ENCODE measurements at regions not wholly inside any gene's neighbourhood (a gene's known extent, or its start where the extent isn't known, plus 50 kb on each side); places are given as distances from the start of the nearest gene placed in this dataset.

GRCh38 chr2:19490846-19491435 is 132.5 kb upstream of the OSR1 start:
- Histone ChIP-seq H3K4me3 (ENCODE audit: control extremely low read depth in 1 of 5, extremely low read depth in 1 of 5, insufficient read depth in 1 of 5, low read depth in 2 of 5, low read length in 4 of 5) (no peak overlapping the region), H3K27ac (ENCODE audit: low read length in 2 of 2) (no peak overlapping the region), H4K20me1 (ENCODE audit: control insufficient read depth, insufficient read depth, low read length, poor library complexity, severe bottlenecking) (no peaks in the 10 kb centered on the region), H2AFZ (ENCODE audit: insufficient read depth, low read depth, low read length, poor library complexity, severe bottlenecking) (no peak overlapping the region), H3K9ac (ENCODE audit: low read length) (no peak overlapping the region), H3K27me3 (replicated peaks in 1 of 4; ENCODE audit: control extremely low read depth in 1 of 4, control insufficient read depth in 3 of 4, insufficient read depth in 4 of 4, low read length in 3 of 4) (peaks cover 0 to 3% (median 0%) of the 10 kb centered on the region in 4 experiments), H3K79me2 (ENCODE audit: control insufficient read depth, insufficient read depth, low read length) (no peaks in the 10 kb centered on the region), H3K36me3 (replicated peaks in 1 of 2; ENCODE audit: control extremely low read depth in 1 of 2, control insufficient read depth in 1 of 2, extremely low read depth in 1 of 2, insufficient read depth in 2 of 2, low read length in 1 of 2) (no peaks in the 10 kb centered on the region), H3K9me3 (ENCODE audit: control extremely low read depth in 1 of 3, control insufficient read depth in 2 of 3, insufficient read depth in 1 of 3, low read length in 2 of 3) (no peaks in the 10 kb centered on the region), H3K4me1 (ENCODE audit: control insufficient read depth in 2 of 2, insufficient read depth in 2 of 2, low read length in 2 of 2) (no peaks in the 10 kb centered on the region), H3K4me2 (replicated peaks; ENCODE audit: low read depth, low read length, poor library complexity, severe bottlenecking) (no peak overlapping the region)
- Mint-ChIP-seq H3K4me1 (no peaks in the 10 kb centered on the region), H3K27me3 (peaks cover 19% of the 10 kb centered on the region), H3K4me3 (no peak overlapping the region), H3K27ac (no peak overlapping the region), H3K9me3 (ENCODE audit: insufficient read depth) (no peaks in the 10 kb centered on the region)
- WGBS (ENCODE audit: insufficient coverage), result 62% methylated on average over 6 of the region's 8 CpGs
- no peak for ATAC-seq (ENCODE audit: low read depth)
- POLR2A ChIA-PET, result no interaction called here
- DNase-seq, result no peak
- TF ChIP-seq EZH2 (IDR thresholded peaks at IDR 0.05; ENCODE audit: borderline replicate concordance, insufficient read depth, low read depth, low read length, poor library complexity, severe bottlenecking) (no peak), CTCF (IDR thresholded peaks at IDR 0.05) (no peak)
- CTCF ChIA-PET, result no interaction called here
- intact Hi-C loops (cut with micrococcal nuclease), result no loop called here

GRCh38 chr2:19488009-19488691 is 129.7 kb upstream of the OSR1 start:
- H3K4me3 Mint-ChIP-seq, result no peak overlapping the region
- ChIA-PET POLR2A (no interaction called here), CTCF (no interaction called here)
- intact Hi-C loops (cut with micrococcal nuclease), result no loop called here
- Histone ChIP-seq H3K4me1 (ENCODE audit: control insufficient read depth in 2 of 2, insufficient read depth in 2 of 2, low read length in 2 of 2) (no peaks in the 10 kb centered on the region), H4K20me1 (ENCODE audit: control insufficient read depth, insufficient read depth, low read length, poor library complexity, severe bottlenecking) (no peaks in the 10 kb centered on the region), H3K27me3 (replicated peaks in 1 of 4; ENCODE audit: control extremely low read depth in 1 of 4, control insufficient read depth in 3 of 4, insufficient read depth in 4 of 4, low read length in 3 of 4) (peaks cover 0 to 3% (median 0%) of the 10 kb centered on the region in 4 experiments), H3K9ac (ENCODE audit: low read length) (no peak overlapping the region), H2AFZ (ENCODE audit: insufficient read depth, low read depth, low read length, poor library complexity, severe bottlenecking) (no peak overlapping the region), H3K79me2 (ENCODE audit: control insufficient read depth, insufficient read depth, low read length) (no peaks in the 10 kb centered on the region), H3K36me3 (replicated peaks in 1 of 2; ENCODE audit: control extremely low read depth in 1 of 2, control insufficient read depth in 1 of 2, extremely low read depth in 1 of 2, insufficient read depth in 2 of 2, low read length in 1 of 2) (no peaks in the 10 kb centered on the region), H3K4me3 (ENCODE audit: control extremely low read depth in 1 of 5, extremely low read depth in 1 of 5, insufficient read depth in 1 of 5, low read depth in 2 of 5, low read length in 4 of 5) (no peak overlapping the region), H3K4me2 (replicated peaks; ENCODE audit: low read depth, low read length, poor library complexity, severe bottlenecking) (no peak overlapping the region), H3K27ac (ENCODE audit: low read length in 2 of 2) (no peak overlapping the region), H3K9me3 (ENCODE audit: control extremely low read depth in 1 of 3, control insufficient read depth in 2 of 3, insufficient read depth in 1 of 3, low read length in 2 of 3) (no peaks in the 10 kb centered on the region)
- DNase-seq (no peak), ATAC-seq (ENCODE audit: low read depth) (no peak)
- peaks cover 21% of the 10 kb centered on the region for H3K27me3 Mint-ChIP-seq
- H3K27ac Mint-ChIP-seq, result no peak overlapping the region
- TF ChIP-seq CTCF (IDR thresholded peaks at IDR 0.05) (no peak), EZH2 (IDR thresholded peaks at IDR 0.05; ENCODE audit: borderline replicate concordance, insufficient read depth, low read depth, low read length, poor library complexity, severe bottlenecking) (no peak)
- no peaks in the 10 kb centered on the region for H3K9me3 Mint-ChIP-seq (ENCODE audit: insufficient read depth)
- no CpG with 5 or more reads among the region's 4 CpGs for WGBS (ENCODE audit: insufficient coverage)
- H3K4me1 Mint-ChIP-seq, result no peaks in the 10 kb centered on the region

Measured in B cell (primary cell).